Spleen (tissue), 7 donors: ENCODE measurements at regions not wholly inside any gene's neighbourhood (a gene's known extent, or its start where the extent isn't known, plus 50 kb on each side); places are given as distances from the start of the nearest gene placed in this dataset.

Source experiments
- POLR2A ChIP-seq, 3 donors: fragments of 450-650 bp; IDR thresholded peaks; one replicate each; pipeline ENCODE4 v1.5.1; 2017; ENCODE audit warnings: antibody characterized with exemption in 3 of 3, mild to moderate bottlenecking in 1 of 3
- POLR2AphosphoS5 ChIP-seq, 3 donors: sonication (generic); formaldehyde crosslinking; IDR thresholded peaks; one replicate each; pipeline ENCODE4 v1.5.1; 2017; ENCODE audit warnings: antibody characterized with exemption in 3 of 3
- TF ChIP-seq, protein P1 (sequence below), 11 experiments: fragments of 200-600 bp in 7 of 11; fragments of 450-650 bp in 4 of 11; sonication (generic) in 4 of 11; IDR thresholded peaks in 8 of 11; conservative IDR thresholded peaks in 3 of 11; 1 replicate in 7 of 11; 2 replicates in 4 of 11; pipeline versions ENCODE4 v1.4.0 to v1.8.0; 2016 to 2021; ENCODE audit warnings: antibody characterized with exemption in 11 of 11, inconsistent platforms in 4 of 11, mild to moderate bottlenecking in 1 of 11
- donor health status: DM: no; HTN: no; CAD: no; lungs with moderate emphysema.
- donor health status: DM: no; HTN: no; CAD: no.
- donor health status: DM: no; HTN: no; CAD: no.

DNA sequence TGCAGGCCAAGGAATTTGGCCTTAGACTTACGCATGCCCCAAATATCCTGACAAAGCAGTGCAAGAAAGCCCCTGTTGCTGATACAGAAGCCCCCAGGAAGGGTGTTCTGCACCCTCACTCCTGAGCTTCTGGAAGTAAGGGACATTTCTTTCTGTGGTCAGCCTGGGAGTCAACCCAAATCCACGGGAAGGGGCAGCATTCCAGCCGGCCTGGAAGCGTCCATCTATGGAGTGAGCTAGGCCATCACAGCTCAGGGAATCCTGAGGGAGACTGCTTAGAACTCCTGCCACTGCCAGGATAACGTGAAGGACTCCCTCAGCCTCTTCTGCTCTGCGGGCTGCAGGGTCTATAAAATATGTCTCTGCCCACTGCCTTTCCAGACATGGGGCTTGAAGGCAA, 173.9 kb downstream of the ANAPC1 start:
- TF ChIP-seq, protein P1, sequence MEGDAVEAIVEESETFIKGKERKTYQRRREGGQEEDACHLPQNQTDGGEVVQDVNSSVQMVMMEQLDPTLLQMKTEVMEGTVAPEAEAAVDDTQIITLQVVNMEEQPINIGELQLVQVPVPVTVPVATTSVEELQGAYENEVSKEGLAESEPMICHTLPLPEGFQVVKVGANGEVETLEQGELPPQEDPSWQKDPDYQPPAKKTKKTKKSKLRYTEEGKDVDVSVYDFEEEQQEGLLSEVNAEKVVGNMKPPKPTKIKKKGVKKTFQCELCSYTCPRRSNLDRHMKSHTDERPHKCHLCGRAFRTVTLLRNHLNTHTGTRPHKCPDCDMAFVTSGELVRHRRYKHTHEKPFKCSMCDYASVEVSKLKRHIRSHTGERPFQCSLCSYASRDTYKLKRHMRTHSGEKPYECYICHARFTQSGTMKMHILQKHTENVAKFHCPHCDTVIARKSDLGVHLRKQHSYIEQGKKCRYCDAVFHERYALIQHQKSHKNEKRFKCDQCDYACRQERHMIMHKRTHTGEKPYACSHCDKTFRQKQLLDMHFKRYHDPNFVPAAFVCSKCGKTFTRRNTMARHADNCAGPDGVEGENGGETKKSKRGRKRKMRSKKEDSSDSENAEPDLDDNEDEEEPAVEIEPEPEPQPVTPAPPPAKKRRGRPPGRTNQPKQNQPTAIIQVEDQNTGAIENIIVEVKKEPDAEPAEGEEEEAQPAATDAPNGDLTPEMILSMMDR (IDR thresholded peaks at IDR 0.05 in 8 of 11, conservative IDR thresholded peaks at IDR 0.05 in 3 of 11): no peak
- TF ChIP-seq POLR2A (IDR thresholded peaks at IDR 0.05): no peak
- TF ChIP-seq POLR2AphosphoS5 (IDR thresholded peaks at IDR 0.05): no peak
